Stimulated activated CD4-positive, alpha-beta T cell treated with anti-CD3 and anti-CD28 coated beads, Interleukin-1b, Interleukin-23, amount 100 ng/mL, for 1 hour (primary cell): ENCODE measurements at regions not wholly inside any gene's neighbourhood (a gene's known extent, or its start where the extent isn't known, plus 50 kb on each side); places are given as distances from the start of the nearest gene placed in this dataset.

Experiments used
- DNase-seq, 2 donors: peaks; one replicate each; pipeline ENCODE4 v3.0.0-alpha.2; 2020; ENCODE audit warnings: low read depth in 2 of 2

GRCh38 chrX:76228499-76228898 lies 55.6 kb downstream of the PBDC1 start:
- no peak for DNase-seq

GRCh38 chrX:76248901-76249300 lies 76.0 kb downstream of the PBDC1 start:
- DNase-seq = no peak

- peak in 1 of 2 donors; percentile 1 for DNase-seq
Observed at GRCh38 chrX:76253432-76253831, 80.6 kb downstream of the PBDC1 start.

GRCh38 chrX:76279007-76279406 lies 106.1 kb downstream of the PBDC1 start:
- peak in 1 of 2 donors; percentile 12 for DNase-seq
